ENCODE measurements at regions not wholly inside any gene's neighbourhood (a gene's known extent, or its start where the extent isn't known, plus 50 kb on each side); places are given as distances from the start of the nearest gene placed in this dataset.

DNA sequence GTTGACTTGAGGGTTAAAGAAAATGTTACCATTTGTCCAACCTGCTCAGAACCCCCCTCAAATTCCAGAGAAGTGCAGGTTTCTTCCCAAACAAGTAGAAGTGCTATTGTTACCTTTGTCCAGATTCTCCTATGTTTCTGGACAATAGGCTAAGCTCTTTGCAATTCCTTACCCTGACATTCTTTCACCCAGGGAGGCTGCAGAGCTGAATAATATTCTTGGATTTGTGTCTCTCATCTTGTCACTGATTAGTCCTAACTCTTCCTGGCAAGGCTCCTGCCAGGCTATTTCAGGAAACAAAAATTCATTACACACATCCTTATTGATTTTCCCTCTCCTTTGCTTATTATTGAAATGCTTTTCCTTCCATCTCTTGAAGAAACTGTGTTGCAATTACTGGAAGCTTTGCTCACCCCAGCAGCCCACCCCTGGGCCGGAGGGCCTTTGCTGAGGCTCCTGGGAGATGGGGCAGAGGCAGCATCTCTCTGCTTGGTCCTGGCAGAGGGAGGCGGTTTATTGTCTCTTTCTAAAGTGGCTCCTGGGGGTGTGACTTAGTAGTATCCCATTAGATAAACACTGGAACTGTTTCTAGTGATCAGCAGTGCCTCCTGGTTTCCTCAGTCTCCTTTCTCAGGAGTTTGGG is 207.5 kb upstream of the PELI2 start:
- Mint-ChIP-seq H3K36me3 (ENCODE audit: insufficient read depth) (no peaks in the 10 kb centered on the region), H3K27ac (no peak overlapping the region), H3K4me3 (ENCODE audit: low read depth) (no peak overlapping the region), H3K4me1 (ENCODE audit: low read depth) (no peaks in the 10 kb centered on the region), H3K9me3 (ENCODE audit: low read depth) (no peaks in the 10 kb centered on the region), H3K27me3 (no peaks in the 10 kb centered on the region)
- no peak for DNase-seq (ENCODE audit: low spot score, unreplicated experiment)
- TF ChIP-seq, protein P1, sequence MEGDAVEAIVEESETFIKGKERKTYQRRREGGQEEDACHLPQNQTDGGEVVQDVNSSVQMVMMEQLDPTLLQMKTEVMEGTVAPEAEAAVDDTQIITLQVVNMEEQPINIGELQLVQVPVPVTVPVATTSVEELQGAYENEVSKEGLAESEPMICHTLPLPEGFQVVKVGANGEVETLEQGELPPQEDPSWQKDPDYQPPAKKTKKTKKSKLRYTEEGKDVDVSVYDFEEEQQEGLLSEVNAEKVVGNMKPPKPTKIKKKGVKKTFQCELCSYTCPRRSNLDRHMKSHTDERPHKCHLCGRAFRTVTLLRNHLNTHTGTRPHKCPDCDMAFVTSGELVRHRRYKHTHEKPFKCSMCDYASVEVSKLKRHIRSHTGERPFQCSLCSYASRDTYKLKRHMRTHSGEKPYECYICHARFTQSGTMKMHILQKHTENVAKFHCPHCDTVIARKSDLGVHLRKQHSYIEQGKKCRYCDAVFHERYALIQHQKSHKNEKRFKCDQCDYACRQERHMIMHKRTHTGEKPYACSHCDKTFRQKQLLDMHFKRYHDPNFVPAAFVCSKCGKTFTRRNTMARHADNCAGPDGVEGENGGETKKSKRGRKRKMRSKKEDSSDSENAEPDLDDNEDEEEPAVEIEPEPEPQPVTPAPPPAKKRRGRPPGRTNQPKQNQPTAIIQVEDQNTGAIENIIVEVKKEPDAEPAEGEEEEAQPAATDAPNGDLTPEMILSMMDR (IDR thresholded peaks at IDR 0.05; ENCODE audit: unreplicated experiment): no peak

DNA sequence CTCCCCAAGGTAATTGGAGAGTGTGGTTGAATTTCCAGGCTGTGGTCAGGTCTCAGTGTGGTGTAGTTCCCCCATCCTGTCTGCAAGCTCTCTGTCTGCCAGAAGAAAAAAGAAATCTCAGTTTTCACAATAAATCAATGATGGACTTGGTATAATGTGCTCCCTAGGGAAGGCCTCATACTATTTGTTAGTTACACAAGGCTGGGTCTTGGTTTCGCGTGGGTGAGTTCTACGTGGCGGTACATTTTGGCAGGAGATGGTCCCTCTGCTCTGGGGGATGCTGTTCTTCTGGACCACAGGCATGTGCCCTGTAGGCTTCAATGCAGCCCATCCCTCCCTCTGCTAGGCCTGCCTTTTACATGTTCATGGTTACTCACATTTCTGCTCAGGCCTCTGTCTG is 206.4 kb upstream of the PELI2 start:
- TF ChIP-seq, protein P1 (IDR thresholded peaks at IDR 0.05; ENCODE audit: unreplicated experiment): no peak
- no peaks in the 10 kb centered on the region for H3K4me1 Mint-ChIP-seq (ENCODE audit: low read depth)
- no peaks in the 10 kb centered on the region for H3K9me3 Mint-ChIP-seq (ENCODE audit: low read depth)
- DNase-seq (ENCODE audit: low spot score, unreplicated experiment): no peak
- H3K36me3 Mint-ChIP-seq (ENCODE audit: insufficient read depth): no peaks in the 10 kb centered on the region
- H3K27me3 Mint-ChIP-seq: no peaks in the 10 kb centered on the region
- H3K4me3 Mint-ChIP-seq (ENCODE audit: low read depth): no peak overlapping the region
- no peak overlapping the region for H3K27ac Mint-ChIP-seq

DNA sequence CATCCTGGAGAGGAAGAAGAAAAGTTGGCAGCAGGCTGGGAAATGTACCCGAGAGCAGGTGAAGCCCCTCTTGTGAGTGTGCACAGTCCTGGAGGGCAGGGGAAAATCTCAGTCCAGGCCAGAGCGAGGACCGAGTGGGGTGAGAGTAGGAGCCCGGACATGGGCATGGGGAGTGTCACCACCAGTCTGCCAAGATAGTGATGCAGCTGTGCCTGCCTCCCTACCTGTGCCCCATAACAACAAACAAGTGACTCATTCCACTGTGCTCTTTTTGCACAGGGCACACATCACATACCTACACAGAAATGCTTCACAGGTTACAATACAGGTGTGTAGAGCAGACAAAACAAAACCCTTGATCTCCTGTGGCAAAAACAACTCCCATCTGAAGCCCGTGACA is 205.9 kb upstream of the PELI2 start:
- Mint-ChIP-seq H3K27ac (no peak overlapping the region), H3K4me3 (ENCODE audit: low read depth) (no peak overlapping the region), H3K4me1 (ENCODE audit: low read depth) (no peaks in the 10 kb centered on the region), H3K9me3 (ENCODE audit: low read depth) (no peaks in the 10 kb centered on the region), H3K36me3 (ENCODE audit: insufficient read depth) (no peaks in the 10 kb centered on the region), H3K27me3 (no peaks in the 10 kb centered on the region)
- no peak for DNase-seq (ENCODE audit: low spot score, unreplicated experiment)
- TF ChIP-seq, protein P1 (IDR thresholded peaks at IDR 0.05; ENCODE audit: unreplicated experiment): no peak

DNA sequence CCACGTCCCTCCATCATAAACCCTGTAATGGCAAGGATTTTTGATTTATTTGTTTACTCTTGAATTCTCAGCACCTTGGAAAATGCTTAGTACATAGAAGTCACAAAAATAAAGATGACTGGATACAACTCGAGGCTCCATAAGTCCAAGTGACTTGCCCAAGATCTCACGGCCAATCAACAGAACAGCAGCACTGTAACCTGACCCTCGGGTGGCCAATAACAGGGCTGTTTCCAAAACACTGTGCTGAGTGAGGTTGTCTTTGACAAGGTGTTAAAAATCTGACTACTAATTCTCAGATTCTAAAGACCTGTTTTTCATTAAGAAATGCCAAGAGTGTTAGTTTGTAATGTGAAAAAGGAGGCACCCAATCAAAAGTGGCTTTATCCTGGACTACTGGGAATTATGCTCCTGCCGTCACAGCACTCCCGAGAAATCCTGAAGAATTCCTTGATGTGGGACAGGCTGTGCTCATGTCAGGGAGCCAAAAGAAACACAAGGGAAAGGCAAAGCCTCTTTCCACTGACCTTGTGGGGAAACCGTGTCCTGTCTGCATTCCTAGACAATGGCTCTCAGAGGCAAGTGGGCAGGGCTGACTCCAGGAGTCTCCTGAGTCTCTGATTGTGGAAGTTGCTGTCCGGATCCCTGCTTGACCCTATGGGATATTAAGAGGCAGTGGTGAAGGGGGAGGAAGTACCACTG is 204.7 kb upstream of the PELI2 start:
- TF ChIP-seq, protein P1 (IDR thresholded peaks at IDR 0.05; ENCODE audit: unreplicated experiment): no peak
- H3K9me3 Mint-ChIP-seq (ENCODE audit: low read depth): no peaks in the 10 kb centered on the region
- DNase-seq (ENCODE audit: low spot score, unreplicated experiment): no peak
- no peaks in the 10 kb centered on the region for H3K4me1 Mint-ChIP-seq (ENCODE audit: low read depth)
- H3K36me3 Mint-ChIP-seq (ENCODE audit: insufficient read depth): no peaks in the 10 kb centered on the region
- no peak overlapping the region for H3K27ac Mint-ChIP-seq
- no peaks in the 10 kb centered on the region for H3K27me3 Mint-ChIP-seq
- no peak overlapping the region for H3K4me3 Mint-ChIP-seq (ENCODE audit: low read depth)

DNA sequence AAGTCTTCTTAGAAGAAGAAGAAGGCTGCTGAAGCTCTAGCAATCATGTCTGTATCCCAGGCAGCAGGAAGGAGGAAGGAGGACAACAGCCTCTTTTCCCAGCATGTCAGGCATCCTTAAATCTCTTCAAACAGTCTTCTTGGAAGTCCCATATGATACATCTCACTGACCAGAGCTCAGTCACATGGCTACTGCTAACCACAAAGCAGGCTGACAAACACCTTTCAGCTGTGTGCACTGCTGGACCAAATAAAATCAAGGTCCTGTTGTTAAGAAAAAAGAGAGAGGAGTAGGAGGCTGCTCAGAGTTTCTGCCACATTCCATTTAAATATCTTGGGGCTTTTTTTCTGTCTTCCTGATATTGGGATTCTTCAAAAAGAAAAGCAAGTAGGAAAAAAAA is 203.4 kb upstream of the PELI2 start:
- no peak for DNase-seq (ENCODE audit: low spot score, unreplicated experiment)
- no peak overlapping the region for H3K27ac Mint-ChIP-seq
- H3K4me3 Mint-ChIP-seq (ENCODE audit: low read depth): no peak overlapping the region
- TF ChIP-seq, protein P1 (IDR thresholded peaks at IDR 0.05; ENCODE audit: unreplicated experiment): no peak
- H3K27me3 Mint-ChIP-seq: no peaks in the 10 kb centered on the region
- H3K36me3 Mint-ChIP-seq (ENCODE audit: insufficient read depth): no peaks in the 10 kb centered on the region
- H3K9me3 Mint-ChIP-seq (ENCODE audit: low read depth): no peaks in the 10 kb centered on the region
- H3K4me1 Mint-ChIP-seq (ENCODE audit: low read depth): no peaks in the 10 kb centered on the region

Measured in progenitor cell of endocrine pancreas (in vitro differentiated cells).